CMK (cell line): ENCODE measurements at regions not wholly inside any gene's neighbourhood (a gene's known extent, or its start where the extent isn't known, plus 50 kb on each side); places are given as distances from the start of the nearest gene placed in this dataset.
"Not testable (repeated sequence)": the region's sequence is repeated elsewhere in the genome, so short reads cannot be mapped to it uniquely, and the experiment has no call there.

Experiments used
- DNase-seq: peaks from one replicate; pipeline ENCODE4 v3.0.0-alpha.2; 2010; ENCODE audit warnings: low read depth

- DNase-seq = no peak
These were observed 213.8 kb downstream of the DSC3 start for GRCh38 chr18:30828700-30829099.

- DNase-seq = no peak
These were observed 222.9 kb downstream of the DSC3 start for GRCh38 chr18:30819619-30820018.

GRCh38 chr18:30814446-30814845 lies 228.1 kb downstream of the DSC3 start:
- no peak for DNase-seq

DNA sequence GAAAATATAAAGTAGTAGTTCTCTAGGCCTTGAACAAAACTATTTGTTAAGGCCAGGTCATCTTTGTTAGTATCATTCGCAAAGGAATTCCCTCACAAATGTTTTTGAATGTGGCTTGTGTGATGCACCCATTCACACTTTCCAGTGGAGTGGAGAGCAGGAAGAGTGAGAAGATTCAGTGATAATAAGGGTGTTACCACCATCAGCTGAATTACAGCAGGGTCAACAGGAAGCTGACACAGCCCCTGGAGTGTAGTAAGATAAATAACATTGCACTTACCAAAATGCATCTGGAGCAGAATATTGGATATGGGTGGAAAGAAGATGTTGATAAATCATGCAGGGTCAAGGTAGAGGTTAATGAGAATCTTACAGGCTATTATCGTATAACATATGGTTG lies 231.0 kb downstream of the DSC3 start:
- DNase-seq = no peak

DNA sequence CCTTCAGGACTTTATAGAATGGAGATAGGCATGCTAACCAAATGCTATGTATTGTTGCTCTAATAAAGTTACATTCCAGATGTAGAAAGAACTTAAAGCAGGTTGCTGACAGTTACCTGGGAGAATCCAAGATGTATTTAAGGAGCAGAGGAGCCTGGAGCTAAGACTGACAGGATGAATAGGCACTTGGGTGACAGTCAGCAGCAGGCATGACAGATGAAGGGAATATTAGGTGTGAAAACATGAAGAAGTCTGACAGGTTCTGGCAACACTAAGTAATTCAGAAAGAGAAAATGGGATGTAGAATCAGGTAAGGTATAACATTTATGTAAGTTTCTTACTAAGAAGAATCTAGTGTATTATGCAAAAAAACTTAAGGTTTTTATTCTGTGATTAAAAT lies 232.0 kb downstream of the DSC3 start:
- no peak for DNase-seq

- DNase-seq = no peak
These were observed 235.7 kb downstream of the DSC3 start for GRCh38 chr18:30806823-30807222.

GRCh38 chr18:30800800-30801199 lies 241.7 kb downstream of the DSC3 start:
- no peak for DNase-seq

DNA sequence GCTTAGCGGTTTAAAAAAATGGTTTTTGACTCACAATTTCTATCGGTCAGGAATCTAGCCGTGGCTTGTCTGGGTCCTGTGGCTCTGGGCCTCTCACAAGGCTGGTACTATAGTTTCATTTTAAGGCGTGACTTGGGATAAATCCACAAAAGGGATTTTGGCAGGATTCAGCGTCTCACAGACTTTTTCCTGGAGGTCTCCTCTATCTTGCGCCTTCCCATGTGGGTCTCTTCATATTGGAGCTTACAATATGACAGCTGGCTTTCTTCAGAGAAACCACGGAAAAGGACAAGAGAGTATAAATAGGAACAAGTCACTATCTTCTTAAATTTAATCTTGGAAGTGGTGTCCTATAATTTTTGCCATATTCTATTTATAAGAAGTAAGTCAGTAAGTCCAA lies 250.5 kb downstream of the DSC3 start:
- no peak for DNase-seq

GRCh38 chr18:30788411-30788991 lies 254.0 kb downstream of the DSC3 start:
- DNase-seq = not testable (repeated sequence)

GRCh38 chr18:30787410-30787809 lies 255.1 kb downstream of the DSC3 start:
- DNase-seq = no peak

DNA sequence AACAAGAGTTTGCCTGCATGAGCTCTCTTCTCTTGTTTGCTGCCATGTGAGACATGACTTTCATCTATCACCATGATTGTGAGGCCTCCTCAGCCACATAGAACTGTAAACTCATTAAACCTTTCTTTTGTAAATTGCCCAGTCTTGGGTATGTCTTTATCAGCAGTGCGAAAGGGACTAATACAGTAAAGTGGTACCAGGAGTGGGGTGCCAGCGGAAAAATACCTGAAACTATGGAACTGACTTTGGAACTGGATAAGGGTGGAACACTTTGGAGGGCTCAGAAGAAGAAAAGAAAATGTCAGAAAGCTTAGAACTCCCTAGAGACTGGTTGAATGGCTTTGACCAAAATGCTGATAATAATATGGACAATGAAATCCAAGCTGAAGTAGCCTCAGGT lies 260.9 kb downstream of the DSC3 start:
- DNase-seq = no peak

DNA sequence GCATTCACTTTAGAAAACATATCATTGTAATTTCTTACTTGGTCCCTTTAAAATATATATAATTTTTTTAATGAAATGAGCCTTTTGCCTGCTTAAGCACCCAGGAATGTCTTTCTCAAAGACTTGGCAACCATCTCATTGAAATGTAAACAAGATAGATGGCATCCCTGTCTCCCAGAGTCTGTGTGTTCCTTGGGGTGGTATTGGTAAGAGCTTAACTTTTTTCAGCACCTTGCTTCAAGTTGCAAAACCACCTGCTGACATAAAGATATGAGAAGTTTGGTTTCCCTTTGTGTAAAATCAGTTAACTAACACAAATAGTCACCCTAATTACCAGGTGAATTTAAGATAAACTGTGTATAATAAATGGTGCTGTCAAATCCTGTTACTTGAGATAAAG lies 266.9 kb downstream of the DSC3 start:
- no peak for DNase-seq

DNA sequence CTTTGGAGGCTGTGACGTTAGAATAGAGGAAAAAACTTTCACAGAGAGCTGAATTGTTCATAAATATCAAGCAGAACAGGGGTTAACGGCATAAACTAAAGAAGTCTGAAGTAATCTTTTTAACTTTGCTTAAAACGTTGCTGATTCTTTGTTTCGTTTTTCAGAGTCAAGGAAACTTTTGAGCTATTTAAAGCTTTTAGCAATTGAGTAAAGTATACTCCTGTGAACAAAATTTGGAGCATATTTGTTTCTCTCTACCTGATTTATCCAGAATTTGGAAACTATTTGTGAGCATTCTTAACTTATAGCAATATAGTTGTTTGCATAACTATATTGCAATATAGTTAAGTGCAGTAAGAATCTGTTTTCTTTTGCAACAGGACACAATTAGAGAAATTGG lies 270.4 kb downstream of the DSC3 start:
- DNase-seq = not testable (repeated sequence)

DNA sequence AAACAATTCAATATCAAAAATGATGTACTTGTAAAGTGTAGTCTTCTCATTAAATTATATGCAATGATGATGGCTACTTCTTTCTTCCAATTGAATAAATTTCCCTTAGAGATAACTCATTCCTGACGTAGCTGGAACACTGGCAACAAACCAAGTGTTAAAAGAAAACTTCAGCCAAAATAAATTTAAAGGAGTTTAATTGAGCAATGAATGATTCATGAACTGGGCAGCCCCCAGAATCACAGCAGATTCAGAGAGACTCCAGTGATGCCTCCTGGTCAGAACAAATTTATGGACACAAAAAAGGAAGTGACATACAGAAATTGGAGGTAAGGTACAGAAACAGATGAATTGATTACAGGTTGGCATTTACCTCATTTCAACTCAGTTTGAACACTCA lies 276.5 kb downstream of the DSC3 start:
- no peak for DNase-seq

DNA sequence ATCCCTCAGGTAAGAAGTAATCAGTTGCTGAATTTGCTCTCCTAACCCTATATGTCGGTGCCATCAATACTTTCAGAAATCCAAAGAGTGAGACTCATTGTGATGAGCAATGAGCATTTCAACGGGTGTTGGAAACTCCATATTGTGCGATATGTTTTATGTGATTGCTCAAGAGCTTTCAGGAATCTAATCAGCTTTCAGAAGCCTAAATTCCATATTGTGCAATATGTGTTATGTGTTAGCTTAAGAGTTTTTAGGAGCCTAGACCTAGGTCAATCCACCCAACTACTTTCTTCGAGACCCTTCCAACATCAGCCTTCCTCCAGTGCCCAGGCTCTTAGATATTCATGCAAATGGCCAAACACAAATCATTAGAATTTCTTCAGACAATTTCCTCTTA lies 277.3 kb downstream of the DSC3 start:
- no peak for DNase-seq

DNA sequence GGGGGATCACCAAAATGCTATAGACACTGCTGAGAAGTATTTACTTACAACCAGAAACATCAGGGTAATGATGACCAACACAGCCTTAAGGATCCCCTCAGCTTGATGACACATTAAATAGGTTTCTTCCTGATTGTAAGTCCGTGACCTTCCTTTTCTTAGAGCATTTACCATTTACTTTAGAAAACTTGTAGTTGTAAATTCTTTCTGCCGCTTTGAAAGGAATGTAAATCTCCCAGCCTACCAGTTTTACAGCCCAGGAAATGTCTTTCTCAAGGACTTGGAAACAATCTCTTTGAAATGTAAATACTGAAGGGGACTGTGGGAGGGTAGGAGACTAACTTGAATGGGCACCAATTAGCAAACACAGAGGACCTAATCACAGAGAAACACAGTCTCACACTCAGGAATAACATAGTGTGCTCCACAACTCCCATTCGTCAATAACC lies 278.6 kb downstream of the DSC3 start:
- no peak for DNase-seq

GRCh38 chr18:30754846-30755245 lies 287.7 kb downstream of the DSC3 start:
- DNase-seq = no peak

- peak; percentile 11 for DNase-seq
These were observed 294.0 kb downstream of the DSC3 start for GRCh38 chr18:30748541-30748940.

DNA sequence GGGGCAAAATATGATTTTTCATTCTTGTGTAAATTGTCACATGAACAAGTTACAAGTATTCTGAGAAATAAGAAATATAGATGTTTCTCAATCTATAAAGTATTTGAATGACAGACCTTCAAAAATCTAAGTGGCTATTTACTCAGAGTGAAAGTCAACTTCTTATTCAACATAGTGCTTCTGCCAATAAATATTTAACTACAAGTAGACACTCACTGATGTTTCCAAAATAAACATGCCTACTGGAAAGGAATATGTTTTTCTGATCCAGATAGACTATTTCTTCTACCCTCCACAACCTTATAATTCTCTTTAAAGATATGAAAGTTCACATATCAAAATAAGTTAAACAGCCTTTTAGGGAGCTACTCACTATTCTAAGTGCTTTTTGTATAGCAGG lies 296.3 kb downstream of the DSC3 start:
- no peak for DNase-seq

- DNase-seq = no peak
These were observed 299.5 kb downstream of the DSC3 start for GRCh38 chr18:30743033-30743432.

- DNase-seq = no peak
These were observed 311.6 kb downstream of the DSC3 start for GRCh38 chr18:30730915-30731314.

- DNase-seq = no peak
These were observed 314.7 kb downstream of the DSC3 start for GRCh38 chr18:30727849-30728248.

DNA sequence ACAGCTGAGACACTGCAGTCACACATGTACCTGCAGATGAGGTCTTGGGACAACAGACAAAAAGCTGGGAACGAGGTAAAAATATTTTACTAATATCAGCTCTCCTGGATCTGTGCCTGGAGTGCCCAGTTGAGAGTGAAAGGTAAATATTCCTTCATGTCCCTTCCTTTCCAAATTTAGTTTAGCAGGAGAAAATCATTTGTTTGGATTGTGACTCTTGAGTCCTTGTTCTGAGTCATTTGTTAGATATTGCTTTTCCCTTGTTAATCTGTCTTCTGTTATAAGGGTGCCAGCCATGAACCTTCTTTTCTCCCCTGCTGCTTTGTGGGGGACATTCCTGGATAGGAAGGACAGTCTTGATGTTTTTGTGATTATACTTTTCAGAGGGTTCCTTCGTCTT lies 329.2 kb downstream of the DSC3 start:
- DNase-seq = no peak

DNA sequence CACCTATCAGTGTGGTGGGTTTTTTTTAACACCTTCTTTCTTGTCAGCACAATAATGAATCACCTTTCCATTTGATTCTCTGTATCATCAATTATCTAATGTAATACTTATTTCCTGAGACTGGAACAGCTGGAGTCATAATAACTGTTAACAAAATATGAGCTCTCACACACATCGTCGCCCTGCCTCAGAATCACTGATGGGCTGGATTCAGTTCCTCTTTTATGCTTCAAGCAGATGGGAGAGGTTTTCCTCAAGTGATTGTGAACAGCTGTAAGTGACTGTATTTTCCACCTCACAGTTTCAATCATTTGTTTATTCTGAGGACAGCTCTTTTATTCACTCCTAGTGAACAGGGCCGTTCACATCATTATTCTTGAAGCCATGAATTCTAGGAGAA lies 330.2 kb downstream of the DSC3 start:
- no peak for DNase-seq

DNA sequence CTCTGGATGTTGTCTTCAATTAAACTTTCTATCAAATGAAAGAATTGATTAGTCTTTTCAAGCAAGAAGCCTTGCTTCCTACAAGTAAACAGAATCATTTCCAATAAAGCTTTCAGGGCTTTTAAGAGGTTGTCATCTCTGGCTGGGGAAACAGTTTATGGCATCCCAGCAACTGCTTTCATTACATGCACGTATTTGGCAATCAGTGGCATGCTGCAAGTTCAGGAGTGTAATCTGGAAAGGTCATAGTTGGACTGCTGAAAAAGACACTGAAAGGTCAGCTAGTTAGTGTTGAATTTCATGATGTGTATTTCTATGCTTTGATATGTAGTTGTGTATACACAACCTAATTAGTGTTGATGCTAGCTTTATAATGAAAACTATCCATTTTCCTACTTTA lies 332.9 kb downstream of the DSC3 start:
- DNase-seq = no peak
